ENCODE measurements at regions not wholly inside any gene's neighbourhood (a gene's known extent, or its start where the extent isn't known, plus 50 kb on each side); places are given as distances from the start of the nearest gene placed in this dataset.
A peak's percentile ranks its signal among the peaks of the same experiment; 100 is the strongest.
"Not testable (repeated sequence)": the region's sequence is repeated elsewhere in the genome, so short reads cannot be mapped to it uniquely, and the experiment has no call there.

GRCh38 chr9:33660772-33661171, 134.6 kb upstream of the PRSS3 start:
- Histone ChIP-seq H3K36me3 (ENCODE audit: control insufficient read depth in 2 of 2, insufficient read depth in 2 of 2, low read length in 2 of 2) (no peaks in the 10 kb centered on the region), H3K9ac (ENCODE audit: low read depth in 1 of 2, low read length in 2 of 2) (no peak overlapping the region), H3K4me1 (ENCODE audit: control insufficient read depth in 2 of 2, insufficient read depth in 2 of 2, low read length in 2 of 2) (no peaks in the 10 kb centered on the region), H3K27ac (ENCODE audit: low read depth in 2 of 2, low read length in 2 of 2) (no peak overlapping the region), H3K4me3 (ENCODE audit: low read length in 2 of 2) (no peak overlapping the region), H3K9me3 (ENCODE audit: control insufficient read depth in 2 of 2, low read length in 2 of 2) (no peaks in the 10 kb centered on the region), H3K27me3 (ENCODE audit: control insufficient read depth in 2 of 2, insufficient read depth in 2 of 2, low read length in 2 of 2) (no peaks in the 10 kb centered on the region)

- Histone ChIP-seq H3K4me1 (ENCODE audit: control insufficient read depth in 2 of 2, insufficient read depth in 2 of 2, low read length in 2 of 2) (no peaks in the 10 kb centered on the region), H3K27me3 (ENCODE audit: control insufficient read depth in 2 of 2, insufficient read depth in 2 of 2, low read length in 2 of 2) (no peaks in the 10 kb centered on the region), H3K9me3 (ENCODE audit: control insufficient read depth in 2 of 2, low read length in 2 of 2) (no peaks in the 10 kb centered on the region), H3K27ac (ENCODE audit: low read depth in 2 of 2, low read length in 2 of 2) (no peak overlapping the region), H3K9ac (ENCODE audit: low read depth in 1 of 2, low read length in 2 of 2) (no peak overlapping the region), H3K4me3 (ENCODE audit: low read length in 2 of 2) (no peak overlapping the region), H3K36me3 (ENCODE audit: control insufficient read depth in 2 of 2, insufficient read depth in 2 of 2, low read length in 2 of 2) (no peaks in the 10 kb centered on the region)
These were observed 134.2 kb upstream of the PRSS3 start for GRCh38 chr9:33661176-33661575.

- H3K4me3 ChIP-seq (ENCODE audit: low read length in 2 of 2): no peak overlapping the region
- no peaks in the 10 kb centered on the region for H3K27me3 ChIP-seq (ENCODE audit: control insufficient read depth in 2 of 2, insufficient read depth in 2 of 2, low read length in 2 of 2)
These were observed 132.5 kb upstream of the PRSS3 start for GRCh38 chr9:33662871-33663270.

GRCh38 chr9:33676194-33676745, 119.1 kb upstream of the PRSS3 start:
- not testable (repeated sequence) for H3K4me1 ChIP-seq (ENCODE audit: control insufficient read depth in 2 of 2, insufficient read depth in 2 of 2, low read length in 2 of 2); H3K9ac ChIP-seq (ENCODE audit: low read depth in 1 of 2, low read length in 2 of 2); H3K9me3 ChIP-seq (ENCODE audit: control insufficient read depth in 2 of 2, low read length in 2 of 2); H3K27me3 ChIP-seq (ENCODE audit: control insufficient read depth in 2 of 2, insufficient read depth in 2 of 2, low read length in 2 of 2); H3K36me3 ChIP-seq (ENCODE audit: control insufficient read depth in 2 of 2, insufficient read depth in 2 of 2, low read length in 2 of 2)
- Histone ChIP-seq H3K27ac (ENCODE audit: low read depth in 2 of 2, low read length in 2 of 2) (peak overlapping the region in 1 of 2 donors; percentile 65), H3K4me3 (ENCODE audit: low read length in 2 of 2) (peak overlapping the region; percentile 17 to 27)

More at GRCh38 chr9:33662871-33663270, 132.5 kb upstream of the PRSS3 start:
- Histone ChIP-seq H3K9ac (ENCODE audit: low read depth in 1 of 2, low read length in 2 of 2) (no peak overlapping the region), H3K4me1 (ENCODE audit: control insufficient read depth in 2 of 2, insufficient read depth in 2 of 2, low read length in 2 of 2) (no peaks in the 10 kb centered on the region), H3K27ac (ENCODE audit: low read depth in 2 of 2, low read length in 2 of 2) (no peak overlapping the region), H3K9me3 (ENCODE audit: control insufficient read depth in 2 of 2, low read length in 2 of 2) (no peaks in the 10 kb centered on the region), H3K36me3 (ENCODE audit: control insufficient read depth in 2 of 2, insufficient read depth in 2 of 2, low read length in 2 of 2) (no peaks in the 10 kb centered on the region)

GRCh38 chr9:33676746-33677505, 118.4 kb upstream of the PRSS3 start:
- H3K4me3 ChIP-seq (ENCODE audit: low read length in 2 of 2): peak overlapping the region; percentile 17 to 57
- no peak overlapping the region for H3K9ac ChIP-seq (ENCODE audit: low read depth in 1 of 2, low read length in 2 of 2)
- H3K4me1 ChIP-seq (ENCODE audit: control insufficient read depth in 2 of 2, insufficient read depth in 2 of 2, low read length in 2 of 2): no peaks in the 10 kb centered on the region
- H3K9me3 ChIP-seq (ENCODE audit: control insufficient read depth in 2 of 2, low read length in 2 of 2): no peaks in the 10 kb centered on the region
- no peaks in the 10 kb centered on the region for H3K36me3 ChIP-seq (ENCODE audit: control insufficient read depth in 2 of 2, insufficient read depth in 2 of 2, low read length in 2 of 2)
- peak overlapping the region in 1 of 2 donors; percentile 65 for H3K27ac ChIP-seq (ENCODE audit: low read depth in 2 of 2, low read length in 2 of 2)
- H3K27me3 ChIP-seq (ENCODE audit: control insufficient read depth in 2 of 2, insufficient read depth in 2 of 2, low read length in 2 of 2): peaks cover 6 to 10% of the 10 kb centered on the region in 2 donors

GRCh38 chr9:33677506-33677809, 117.9 kb upstream of the PRSS3 start:
- H3K9me3 ChIP-seq (ENCODE audit: control insufficient read depth in 2 of 2, low read length in 2 of 2): no peaks in the 10 kb centered on the region
- H3K4me3 ChIP-seq (ENCODE audit: low read length in 2 of 2): peak overlapping the region in 1 of 2 donors; percentile 57
- peaks cover 10% of the 10 kb centered on the region in 2 donors for H3K27me3 ChIP-seq (ENCODE audit: control insufficient read depth in 2 of 2, insufficient read depth in 2 of 2, low read length in 2 of 2)
- no peaks in the 10 kb centered on the region for H3K36me3 ChIP-seq (ENCODE audit: control insufficient read depth in 2 of 2, insufficient read depth in 2 of 2, low read length in 2 of 2)
- H3K4me1 ChIP-seq (ENCODE audit: control insufficient read depth in 2 of 2, insufficient read depth in 2 of 2, low read length in 2 of 2): no peaks in the 10 kb centered on the region
- peak overlapping the region in 1 of 2 donors; percentile 65 for H3K27ac ChIP-seq (ENCODE audit: low read depth in 2 of 2, low read length in 2 of 2)
- H3K9ac ChIP-seq (ENCODE audit: low read depth in 1 of 2, low read length in 2 of 2): no peak overlapping the region

GRCh38 chr9:33677961-33678360, 117.4 kb upstream of the PRSS3 start:
- no peaks in the 10 kb centered on the region for H3K4me1 ChIP-seq (ENCODE audit: control insufficient read depth in 2 of 2, insufficient read depth in 2 of 2, low read length in 2 of 2)
- no peaks in the 10 kb centered on the region for H3K9me3 ChIP-seq (ENCODE audit: control insufficient read depth in 2 of 2, low read length in 2 of 2)
- H3K27me3 ChIP-seq (ENCODE audit: control insufficient read depth in 2 of 2, insufficient read depth in 2 of 2, low read length in 2 of 2): peaks cover 10% of the 10 kb centered on the region in 2 donors
- H3K9ac ChIP-seq (ENCODE audit: low read depth in 1 of 2, low read length in 2 of 2): no peak overlapping the region
- H3K4me3 ChIP-seq (ENCODE audit: low read length in 2 of 2): no peak overlapping the region
- no peaks in the 10 kb centered on the region for H3K36me3 ChIP-seq (ENCODE audit: control insufficient read depth in 2 of 2, insufficient read depth in 2 of 2, low read length in 2 of 2)
- no peak overlapping the region for H3K27ac ChIP-seq (ENCODE audit: low read depth in 2 of 2, low read length in 2 of 2)

- Histone ChIP-seq H3K27me3 (ENCODE audit: control insufficient read depth in 2 of 2, insufficient read depth in 2 of 2, low read length in 2 of 2) (peaks cover 3 to 6% of the 10 kb centered on the region in 2 donors), H3K4me3 (ENCODE audit: low read length in 2 of 2) (no peak overlapping the region), H3K27ac (ENCODE audit: low read depth in 2 of 2, low read length in 2 of 2) (no peak overlapping the region), H3K9ac (ENCODE audit: low read depth in 1 of 2, low read length in 2 of 2) (no peak overlapping the region), H3K4me1 (ENCODE audit: control insufficient read depth in 2 of 2, insufficient read depth in 2 of 2, low read length in 2 of 2) (no peaks in the 10 kb centered on the region), H3K36me3 (ENCODE audit: control insufficient read depth in 2 of 2, insufficient read depth in 2 of 2, low read length in 2 of 2) (no peaks in the 10 kb centered on the region), H3K9me3 (ENCODE audit: control insufficient read depth in 2 of 2, low read length in 2 of 2) (no peaks in the 10 kb centered on the region)
These were observed 112.8 kb upstream of the PRSS3 start for GRCh38 chr9:33682551-33682950.

GRCh38 chr9:33684831-33685230, 110.5 kb upstream of the PRSS3 start:
- no peak overlapping the region for H3K27ac ChIP-seq (ENCODE audit: low read depth in 2 of 2, low read length in 2 of 2)
- H3K4me3 ChIP-seq (ENCODE audit: low read length in 2 of 2): no peak overlapping the region

GRCh38 chr9:33686942-33687341, 108.4 kb upstream of the PRSS3 start:
- H3K27me3 ChIP-seq (ENCODE audit: control insufficient read depth in 2 of 2, insufficient read depth in 2 of 2, low read length in 2 of 2): peaks cover 0 to 3% of the 10 kb centered on the region in 2 donors
- H3K36me3 ChIP-seq (ENCODE audit: control insufficient read depth in 2 of 2, insufficient read depth in 2 of 2, low read length in 2 of 2): no peaks in the 10 kb centered on the region
- no peaks in the 10 kb centered on the region for H3K9me3 ChIP-seq (ENCODE audit: control insufficient read depth in 2 of 2, low read length in 2 of 2)
- H3K4me1 ChIP-seq (ENCODE audit: control insufficient read depth in 2 of 2, insufficient read depth in 2 of 2, low read length in 2 of 2): no peaks in the 10 kb centered on the region
- no peak overlapping the region for H3K4me3 ChIP-seq (ENCODE audit: low read length in 2 of 2)
- no peak overlapping the region for H3K9ac ChIP-seq (ENCODE audit: low read depth in 1 of 2, low read length in 2 of 2)
- no peak overlapping the region for H3K27ac ChIP-seq (ENCODE audit: low read depth in 2 of 2, low read length in 2 of 2)

More at GRCh38 chr9:33684831-33685230, 110.5 kb upstream of the PRSS3 start:
- Histone ChIP-seq H3K9me3 (ENCODE audit: control insufficient read depth in 2 of 2, low read length in 2 of 2) (no peaks in the 10 kb centered on the region), H3K4me1 (ENCODE audit: control insufficient read depth in 2 of 2, insufficient read depth in 2 of 2, low read length in 2 of 2) (no peaks in the 10 kb centered on the region), H3K27me3 (ENCODE audit: control insufficient read depth in 2 of 2, insufficient read depth in 2 of 2, low read length in 2 of 2) (peaks cover 0 to 3% of the 10 kb centered on the region in 2 donors), H3K36me3 (ENCODE audit: control insufficient read depth in 2 of 2, insufficient read depth in 2 of 2, low read length in 2 of 2) (no peaks in the 10 kb centered on the region), H3K9ac (ENCODE audit: low read depth in 1 of 2, low read length in 2 of 2) (no peak overlapping the region)

All from mucosa of rectum (tissue), 2 donors.